Endothelial cell of umbilical vein (primary cell): ENCODE measurements at regions not wholly inside any gene's neighbourhood (a gene's known extent, or its start where the extent isn't known, plus 50 kb on each side); places are given as distances from the start of the nearest gene placed in this dataset.

Source experiments
- BruUV-seq: library from RNA; stranded (reverse); fragments of 400-500 nt; replicated peaks from 2 replicates; lab custom pipeline; 2021; lab: Mats Ljungman, UMichigan
- CTCF ChIA-PET: fragments of 300-600, 350-600 bp; sonication (Branson Sonifier 250); formaldehyde crosslinking; loops from one replicate; lab custom pipeline; 2021; ENCODE audit warnings: antibody characterized with exemption, inconsistent platforms; lab: Charles Lee
- POLR2A ChIA-PET: fragments of 300-600, 350-600 bp; sonication (Branson Sonifier 250); formaldehyde crosslinking; loops from one replicate; lab custom pipeline; 2021; ENCODE audit warnings: antibody characterized with exemption, inconsistent platforms; lab: Charles Lee
- DNase-seq: peaks from one replicate; pipeline ENCODE4 v3.0.0-alpha.2; 2011; ENCODE audit warnings: low read depth, low spot score
- FAIRE-seq: peaks from 2 replicates; lab custom pipeline; 2011; peaks lifted over from hg19 to GRCh38; lab: Jason Lieb, UNC
- H2AFZ ChIP-seq: 2 replicates; pipeline ENCODE4 v1.6.0; 2012; ENCODE audit warnings: low read depth, low read length, control low read depth, inconsistent platforms
- H3K27ac ChIP-seq: 2 replicates; pipeline ENCODE4 v1.5.1; 2011; ENCODE audit warnings: low read depth, mild to moderate bottlenecking, control low read depth, low read length, moderate library complexity; ENCODE audit not compliant: insufficient read depth
- H3K27me3 ChIP-seq, 2 experiments: 2 replicates each; pipeline versions ENCODE4 v1.6.0 to v1.6.1; 2011; ENCODE audit warnings: low read length in 2 of 2, mixed read lengths in 1 of 2; ENCODE audit not compliant: control insufficient read depth in 2 of 2, insufficient read depth in 2 of 2
- H3K36me3 ChIP-seq, 2 experiments: 2 replicates in 1 of 2; 3 replicates in 1 of 2; pipeline ENCODE4 v1.5.1; 2011; ENCODE audit warnings: low read length in 2 of 2, mild to moderate bottlenecking in 1 of 2, moderate library complexity in 1 of 2; ENCODE audit not compliant: control insufficient read depth in 2 of 2, insufficient read depth in 2 of 2; ENCODE audit errors: extremely low read depth in 1 of 2
- H3K4me1 ChIP-seq: 3 replicates; pipeline ENCODE4 v1.5.1; 2011; ENCODE audit warnings: mild to moderate bottlenecking, low read length; ENCODE audit not compliant: control insufficient read depth, insufficient read depth; ENCODE audit errors: extremely low read depth
- H3K4me2 ChIP-seq: 2 replicates; pipeline ENCODE4 v1.6.1; 2011; ENCODE audit warnings: low read length, control low read depth, mixed read lengths; ENCODE audit not compliant: insufficient read depth
- H3K4me3 ChIP-seq, 3 experiments: fragments of 200-600 bp in 1 of 3; sonication (generic), shearing (Covaris generic) in 1 of 3; replicated peaks in 1 of 3; 2 replicates each; pipeline ENCODE4 v1.5.1; 2011 to 2016; ENCODE audit warnings: control low read depth in 3 of 3, low read length in 3 of 3, mild to moderate bottlenecking in 2 of 3, inconsistent platforms in 1 of 3, low read depth in 1 of 3, moderate library complexity in 1 of 3; ENCODE audit not compliant: insufficient read depth in 1 of 3
- H3K79me2 ChIP-seq: 2 replicates; pipeline ENCODE4 v1.6.0; 2012; ENCODE audit warnings: low read length, inconsistent platforms; ENCODE audit not compliant: control insufficient read depth, insufficient read depth
- H3K9ac ChIP-seq: replicated peaks from 2 replicates; pipeline ENCODE3; 2011; ENCODE audit warnings: low read length, control low read depth; ENCODE audit not compliant: insufficient read depth; ENCODE audit errors: extremely low read depth
- H3K9me1 ChIP-seq: replicated peaks from 3 replicates; pipeline ENCODE4 v1.6.0; 2011; ENCODE audit warnings: mild to moderate bottlenecking, low read length; ENCODE audit not compliant: control insufficient read depth, insufficient read depth; ENCODE audit errors: extremely low read depth
- H3K9me3 ChIP-seq: replicated peaks from 2 replicates; pipeline ENCODE4 v1.5.1; 2012; ENCODE audit warnings: low read length, inconsistent platforms; ENCODE audit not compliant: control insufficient read depth, insufficient read depth
- H4K20me1 ChIP-seq: replicated peaks from 2 replicates; pipeline ENCODE3; 2011; ENCODE audit warnings: mild to moderate bottlenecking, low read length; ENCODE audit not compliant: control insufficient read depth, insufficient read depth; ENCODE audit errors: extremely low read depth
- EZH2 ChIP-seq: IDR thresholded peaks from 2 replicates; pipeline ENCODE4 v1.6.1; 2012; ENCODE audit warnings: borderline replicate concordance, low read depth, mild to moderate bottlenecking, moderate library complexity, low read length, inconsistent platforms; ENCODE audit not compliant: severe bottlenecking
- FOS ChIP-seq: IDR thresholded peaks from 2 replicates; pipeline ENCODE4 v1.6.1; 2011; ENCODE audit warnings: mild to moderate bottlenecking, low read length, moderate library complexity, borderline replicate concordance; ENCODE audit not compliant: insufficient read depth
- GATA2 ChIP-seq: IDR thresholded peaks from 2 replicates; pipeline ENCODE4 v1.7.0; 2011; ENCODE audit warnings: low read depth, mild to moderate bottlenecking, moderate library complexity, mixed read lengths, low read length; ENCODE audit not compliant: insufficient read length, insufficient read depth
- JUN ChIP-seq: IDR thresholded peaks from 2 replicates; pipeline ENCODE4 v1.6.1; 2011; ENCODE audit warnings: borderline replicate concordance, low read depth; ENCODE audit not compliant: insufficient read length, insufficient read depth
- MYC ChIP-seq: IDR thresholded peaks from one replicate; pipeline ENCODE4 v1.6.1; 2011; ENCODE audit warnings: mild to moderate bottlenecking, low read depth, low read length
- POLR2A ChIP-seq: IDR thresholded peaks from 2 replicates; pipeline ENCODE4 v1.6.1; 2012; ENCODE audit warnings: low read depth, mild to moderate bottlenecking, control low read depth, low read length
- dilution Hi-C: fragments of 300-500 bp; cut with MboI; formaldehyde crosslinking; loops from one replicate; pipeline ENCODE4 v1.15.0; 2019; ENCODE audit warnings: low sequenced_read_pairs; ENCODE audit not compliant: extremely low pct_ligation_motif_present
- intact Hi-C: fragments of 100-400 bp; cut with micrococcal nuclease; formaldehyde crosslinking; loops from one replicate; pipeline ENCODE4 v1.10.0; 2022
- TF ChIP-seq, protein P1 (sequence below), 2 donors: IDR thresholded peaks; 1 replicate in 1 of 2; 2 replicates in 1 of 2; pipeline ENCODE4 v1.5.1; 2011; ENCODE audit warnings: low read length in 2 of 2, mild to moderate bottlenecking in 2 of 2, moderate library complexity in 2 of 2, control low read depth in 1 of 2, inconsistent platforms in 1 of 2, low read depth in 1 of 2; ENCODE audit not compliant: insufficient read depth in 1 of 2; ENCODE audit errors: extremely low read depth in 1 of 2
- TF ChIP-seq, protein P2 (sequence below): IDR thresholded peaks from 2 replicates; pipeline ENCODE4 v1.6.1; 2011; ENCODE audit not compliant: insufficient read depth, insufficient read length

DNA sequence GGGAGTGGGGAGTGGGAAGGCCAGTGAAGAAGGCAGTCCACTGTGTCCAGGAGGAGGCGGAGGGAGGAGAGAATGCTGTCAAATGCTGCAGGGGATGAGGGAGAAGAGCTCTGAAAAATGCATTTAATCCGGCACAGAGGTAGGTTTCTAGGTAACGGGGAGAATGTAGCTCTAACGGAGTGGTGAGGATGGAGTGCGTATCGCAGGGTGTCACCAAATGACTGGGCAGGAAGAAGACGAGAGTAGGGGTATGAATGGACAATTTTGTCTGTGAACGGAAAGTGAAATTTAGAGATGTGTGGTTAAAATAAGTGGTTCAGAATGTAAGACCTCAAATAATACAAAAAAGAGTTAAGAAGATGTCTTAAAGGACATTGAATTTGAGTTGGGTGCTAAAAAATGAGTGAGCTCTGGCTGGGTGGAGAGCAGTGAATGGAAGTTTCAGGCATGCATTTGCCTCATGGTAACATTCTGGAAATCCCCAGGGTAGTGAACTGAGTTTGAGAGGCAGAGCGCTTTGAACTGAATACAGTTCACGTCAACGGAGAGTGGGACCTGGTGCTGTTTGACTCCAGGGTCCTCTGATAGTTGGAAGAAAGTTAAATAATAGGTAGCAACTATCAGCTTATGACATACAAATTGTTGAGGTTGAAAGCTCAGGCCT lies 81.3 kb upstream of the CADM1 start:
- Histone ChIP-seq H3K27ac (no peak overlapping the region), H3K4me3 (no peak overlapping the region), H3K36me3 (no peaks in the 10 kb centered on the region), H3K9ac (no peak overlapping the region), H3K9me3 (peaks cover 7% of the 10 kb centered on the region), H3K4me2 (no peak overlapping the region), H3K27me3 (no peaks in the 10 kb centered on the region), H2AFZ (no peak overlapping the region), H3K79me2 (no peaks in the 10 kb centered on the region), H3K4me1 (no peaks in the 10 kb centered on the region), H3K9me1 (no peaks in the 10 kb centered on the region), H4K20me1 (no peaks in the 10 kb centered on the region)
- intact Hi-C loops = no loop called here
- FAIRE-seq (no peak), DNase-seq (no peak)
- dilution Hi-C loops = no loop called here
- no peak for TF ChIP-seq JUN
- no peak for TF ChIP-seq EZH2
- TF ChIP-seq POLR2A = no peak
- BruUV-seq = no TSS peak
- ChIA-PET CTCF (no interaction called here), POLR2A (no interaction called here)

DNA sequence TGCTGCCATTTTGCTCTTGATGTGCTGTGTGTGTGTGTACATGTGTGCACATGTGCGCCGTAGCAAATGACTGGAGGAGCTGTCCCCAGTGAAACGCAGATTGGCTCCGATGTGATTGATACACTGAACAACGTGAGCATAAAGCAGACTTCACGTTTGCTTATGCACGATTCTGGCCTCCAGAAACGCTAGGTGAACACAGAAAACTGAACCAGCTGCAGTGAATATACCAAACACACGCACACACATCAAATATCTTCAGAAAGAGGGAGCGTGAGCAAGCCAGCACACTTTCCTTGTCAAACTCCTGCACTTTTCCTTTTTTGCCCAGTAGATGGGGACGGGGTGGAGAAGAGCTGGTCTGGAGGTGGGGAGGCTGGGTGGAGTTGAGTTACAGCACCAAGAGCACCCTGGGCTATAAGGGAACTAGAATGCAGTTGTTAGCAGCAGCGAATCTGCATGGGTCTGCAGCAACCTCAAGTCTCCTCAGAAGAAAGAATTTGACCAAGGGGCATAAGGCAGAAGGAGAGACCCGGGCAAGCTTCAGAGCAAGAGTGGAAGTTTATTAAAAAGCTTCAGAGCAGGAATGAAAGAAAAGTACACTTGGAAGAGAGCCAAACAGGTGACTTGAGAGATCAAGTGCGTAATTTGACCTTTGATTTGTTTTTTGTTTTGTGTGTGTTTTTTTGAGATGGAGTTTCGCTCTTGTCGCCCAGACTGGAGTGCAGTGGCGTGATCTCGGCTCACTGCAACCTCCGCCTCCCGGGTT lies 77.8 kb upstream of the CADM1 start:
- CTCF ChIA-PET = no interaction called here
- H3K9me1 ChIP-seq = no peaks in the 10 kb centered on the region
- dilution Hi-C loops (no loop called here), intact Hi-C loops (no loop called here)
- no peaks in the 10 kb centered on the region for H3K36me3 ChIP-seq
- no peak for DNase-seq
- H3K27me3 ChIP-seq = no peaks in the 10 kb centered on the region
- peaks cover 6% of the 10 kb centered on the region for H3K9me3 ChIP-seq
- H3K79me2 ChIP-seq = no peaks in the 10 kb centered on the region
- no peak overlapping the region for H3K4me2 ChIP-seq
- no peak overlapping the region for H3K9ac ChIP-seq
- POLR2A ChIA-PET = no interaction called here
- H2AFZ ChIP-seq = no peak overlapping the region
- no peaks in the 10 kb centered on the region for H4K20me1 ChIP-seq
- H3K27ac ChIP-seq = no peak overlapping the region
- no peak overlapping the region for H3K4me3 ChIP-seq
- BruUV-seq = no TSS peak
- FAIRE-seq = no peak
- no peaks in the 10 kb centered on the region for H3K4me1 ChIP-seq
- TF ChIP-seq, protein P1, sequence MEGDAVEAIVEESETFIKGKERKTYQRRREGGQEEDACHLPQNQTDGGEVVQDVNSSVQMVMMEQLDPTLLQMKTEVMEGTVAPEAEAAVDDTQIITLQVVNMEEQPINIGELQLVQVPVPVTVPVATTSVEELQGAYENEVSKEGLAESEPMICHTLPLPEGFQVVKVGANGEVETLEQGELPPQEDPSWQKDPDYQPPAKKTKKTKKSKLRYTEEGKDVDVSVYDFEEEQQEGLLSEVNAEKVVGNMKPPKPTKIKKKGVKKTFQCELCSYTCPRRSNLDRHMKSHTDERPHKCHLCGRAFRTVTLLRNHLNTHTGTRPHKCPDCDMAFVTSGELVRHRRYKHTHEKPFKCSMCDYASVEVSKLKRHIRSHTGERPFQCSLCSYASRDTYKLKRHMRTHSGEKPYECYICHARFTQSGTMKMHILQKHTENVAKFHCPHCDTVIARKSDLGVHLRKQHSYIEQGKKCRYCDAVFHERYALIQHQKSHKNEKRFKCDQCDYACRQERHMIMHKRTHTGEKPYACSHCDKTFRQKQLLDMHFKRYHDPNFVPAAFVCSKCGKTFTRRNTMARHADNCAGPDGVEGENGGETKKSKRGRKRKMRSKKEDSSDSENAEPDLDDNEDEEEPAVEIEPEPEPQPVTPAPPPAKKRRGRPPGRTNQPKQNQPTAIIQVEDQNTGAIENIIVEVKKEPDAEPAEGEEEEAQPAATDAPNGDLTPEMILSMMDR (IDR thresholded peaks at IDR 0.05; ENCODE audit: extremely low read depth in 1 of 2, insufficient read depth in 1 of 2, low read depth in 1 of 2, low read length in 2 of 2) = no peak
- no peak for TF ChIP-seq JUN
- TF ChIP-seq FOS = no peak
- no peak for TF ChIP-seq GATA2
- no peak for TF ChIP-seq POLR2A
- TF ChIP-seq, protein P2, sequence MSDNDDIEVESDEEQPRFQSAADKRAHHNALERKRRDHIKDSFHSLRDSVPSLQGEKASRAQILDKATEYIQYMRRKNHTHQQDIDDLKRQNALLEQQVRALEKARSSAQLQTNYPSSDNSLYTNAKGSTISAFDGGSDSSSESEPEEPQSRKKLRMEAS = no peak
- TF ChIP-seq MYC = no peak
